22Rv1 (cell line): ENCODE measurements at regions not wholly inside any gene's neighbourhood (a gene's known extent, or its start where the extent isn't known, plus 50 kb on each side); places are given as distances from the start of the nearest gene placed in this dataset.

Experiments
- ZFX ChIP-seq: fragments of 450-650 bp; IDR thresholded peaks from 2 replicates; pipeline ENCODE4 v1.6.1; 2017; ENCODE audit warnings: antibody characterized with exemption, borderline replicate concordance
- TF ChIP-seq, protein P1 (sequence below): fragments of 450-650 bp; IDR thresholded peaks from 2 replicates; pipeline ENCODE4 v1.5.1; 2017; ENCODE audit warnings: mild to moderate bottlenecking

DNA sequence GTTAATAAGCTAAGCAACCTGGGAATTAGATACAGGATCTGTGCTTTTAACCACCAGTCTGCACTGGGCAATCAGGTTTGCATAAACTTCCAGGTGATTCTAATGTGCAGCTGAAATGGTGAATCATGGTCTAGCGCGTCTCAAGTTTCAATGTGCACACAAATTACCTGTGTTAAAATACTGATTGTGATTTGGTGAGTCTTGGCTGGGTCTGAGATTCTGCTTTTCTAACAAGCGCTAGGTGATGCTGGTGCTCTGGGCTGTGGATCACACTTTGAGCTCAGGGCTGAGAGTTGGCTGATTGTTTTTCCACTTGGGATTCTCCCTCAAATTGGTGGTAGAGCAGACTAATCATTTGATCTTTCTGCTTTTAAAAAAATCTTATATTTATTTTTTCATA is 124.8 kb downstream of the C12orf75 start:
- TF ChIP-seq, protein P1, sequence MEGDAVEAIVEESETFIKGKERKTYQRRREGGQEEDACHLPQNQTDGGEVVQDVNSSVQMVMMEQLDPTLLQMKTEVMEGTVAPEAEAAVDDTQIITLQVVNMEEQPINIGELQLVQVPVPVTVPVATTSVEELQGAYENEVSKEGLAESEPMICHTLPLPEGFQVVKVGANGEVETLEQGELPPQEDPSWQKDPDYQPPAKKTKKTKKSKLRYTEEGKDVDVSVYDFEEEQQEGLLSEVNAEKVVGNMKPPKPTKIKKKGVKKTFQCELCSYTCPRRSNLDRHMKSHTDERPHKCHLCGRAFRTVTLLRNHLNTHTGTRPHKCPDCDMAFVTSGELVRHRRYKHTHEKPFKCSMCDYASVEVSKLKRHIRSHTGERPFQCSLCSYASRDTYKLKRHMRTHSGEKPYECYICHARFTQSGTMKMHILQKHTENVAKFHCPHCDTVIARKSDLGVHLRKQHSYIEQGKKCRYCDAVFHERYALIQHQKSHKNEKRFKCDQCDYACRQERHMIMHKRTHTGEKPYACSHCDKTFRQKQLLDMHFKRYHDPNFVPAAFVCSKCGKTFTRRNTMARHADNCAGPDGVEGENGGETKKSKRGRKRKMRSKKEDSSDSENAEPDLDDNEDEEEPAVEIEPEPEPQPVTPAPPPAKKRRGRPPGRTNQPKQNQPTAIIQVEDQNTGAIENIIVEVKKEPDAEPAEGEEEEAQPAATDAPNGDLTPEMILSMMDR, result 0 out of 2 replicates have a peak, but pooled peaks have one; percentile 4
- TF ChIP-seq ZFX, result no peak
